Panc1 (cell line): ENCODE measurements at regions not wholly inside any gene's neighbourhood (a gene's known extent, or its start where the extent isn't known, plus 50 kb on each side); places are given as distances from the start of the nearest gene placed in this dataset.

Experiments used
- POLR2AphosphoS5 ChIP-seq: IDR thresholded peaks from 2 replicates; pipeline ENCODE4 v1.6.1; 2012; ENCODE audit warnings: mild to moderate bottlenecking, low read depth, low read length, moderate library complexity
- TCF7L2 ChIP-seq: IDR thresholded peaks from 2 replicates; pipeline ENCODE4 v1.6.1; 2011; ENCODE audit warnings: mild to moderate bottlenecking, low read depth, low read length, inconsistent platforms
- TF ChIP-seq, protein P1 (sequence below): fragments of 450-650 bp; IDR thresholded peaks from 2 replicates; pipeline ENCODE4 v1.5.1; 2017; ENCODE audit warnings: mild to moderate bottlenecking

DNA sequence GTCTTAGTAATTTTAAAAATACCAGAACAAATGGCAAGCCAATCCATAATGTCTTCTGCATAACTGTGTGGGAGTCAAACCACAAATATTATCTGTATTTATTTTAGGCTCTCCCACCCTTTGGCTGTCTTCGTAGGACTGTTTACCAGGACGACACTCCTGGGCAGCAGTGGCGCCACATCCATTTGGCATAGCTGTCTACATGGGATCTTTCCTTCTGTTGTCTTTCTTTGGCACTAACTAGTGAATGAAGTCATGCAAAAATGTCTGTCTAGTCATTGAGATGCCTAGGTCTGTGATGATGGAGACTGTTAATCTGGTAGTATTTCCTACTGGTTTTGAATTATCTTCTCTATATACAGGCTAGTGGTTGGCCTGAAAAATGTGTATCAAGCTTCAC is 54.0 kb upstream of the CHMP2B start:
- TF ChIP-seq, protein P1, sequence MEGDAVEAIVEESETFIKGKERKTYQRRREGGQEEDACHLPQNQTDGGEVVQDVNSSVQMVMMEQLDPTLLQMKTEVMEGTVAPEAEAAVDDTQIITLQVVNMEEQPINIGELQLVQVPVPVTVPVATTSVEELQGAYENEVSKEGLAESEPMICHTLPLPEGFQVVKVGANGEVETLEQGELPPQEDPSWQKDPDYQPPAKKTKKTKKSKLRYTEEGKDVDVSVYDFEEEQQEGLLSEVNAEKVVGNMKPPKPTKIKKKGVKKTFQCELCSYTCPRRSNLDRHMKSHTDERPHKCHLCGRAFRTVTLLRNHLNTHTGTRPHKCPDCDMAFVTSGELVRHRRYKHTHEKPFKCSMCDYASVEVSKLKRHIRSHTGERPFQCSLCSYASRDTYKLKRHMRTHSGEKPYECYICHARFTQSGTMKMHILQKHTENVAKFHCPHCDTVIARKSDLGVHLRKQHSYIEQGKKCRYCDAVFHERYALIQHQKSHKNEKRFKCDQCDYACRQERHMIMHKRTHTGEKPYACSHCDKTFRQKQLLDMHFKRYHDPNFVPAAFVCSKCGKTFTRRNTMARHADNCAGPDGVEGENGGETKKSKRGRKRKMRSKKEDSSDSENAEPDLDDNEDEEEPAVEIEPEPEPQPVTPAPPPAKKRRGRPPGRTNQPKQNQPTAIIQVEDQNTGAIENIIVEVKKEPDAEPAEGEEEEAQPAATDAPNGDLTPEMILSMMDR = no peak
- no peak for TF ChIP-seq TCF7L2
- TF ChIP-seq POLR2AphosphoS5 = no peak
